GM12892 (cell line): ENCODE measurements at regions not wholly inside any gene's neighbourhood (a gene's known extent, or its start where the extent isn't known, plus 50 kb on each side); places are given as distances from the start of the nearest gene placed in this dataset.
"Not testable (repeated sequence)": the region's sequence is repeated elsewhere in the genome, so short reads cannot be mapped to it uniquely, and the experiment has no call there.

ENCODE experiments used
- DNase-seq: peaks from one replicate; pipeline ENCODE4 v3.0.0; 2011; ENCODE audit not compliant: insufficient read length
- FAIRE-seq: peaks from 2 replicates; lab custom pipeline; 2011; peaks lifted over from hg19 to GRCh38; lab: Jason Lieb, UNC
- POLR2A ChIP-seq: IDR thresholded peaks from 2 replicates; pipeline ENCODE4 v1.6.1; 2011; ENCODE audit warnings: low read depth, low read length, control low read depth
- POLR2AphosphoS5 ChIP-seq: IDR thresholded peaks from 2 replicates; pipeline ENCODE4 v1.6.1; 2011; ENCODE audit warnings: low read depth, low read length, control low read depth
- TAF1 ChIP-seq: IDR thresholded peaks from 2 replicates; pipeline ENCODE4 v1.6.1; 2011; ENCODE audit warnings: low read depth, mild to moderate bottlenecking, control low read depth, low read length, borderline replicate concordance

DNA sequence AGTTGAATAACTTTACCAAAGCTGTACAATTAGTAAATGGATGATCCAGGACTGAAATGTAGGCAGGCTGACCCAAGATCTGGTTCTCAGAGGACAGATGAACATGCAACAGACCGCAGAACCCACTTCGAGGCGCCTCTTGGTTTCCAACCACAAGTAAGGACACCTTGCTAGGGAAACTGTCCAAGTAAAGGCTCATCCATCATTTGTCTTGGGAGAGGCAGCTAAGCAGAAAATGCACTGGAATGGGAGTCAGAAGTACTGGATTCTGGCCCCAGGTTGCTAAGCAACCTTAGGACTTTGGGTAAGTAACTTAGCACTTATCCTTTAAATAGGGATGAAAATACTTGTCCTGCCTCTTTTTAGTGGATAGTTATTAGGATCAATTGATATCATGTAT, 366.3 kb upstream of the LRRC3B start:
- TF ChIP-seq POLR2AphosphoS5 (no peak), POLR2A (no peak), TAF1 (no peak)
- FAIRE-seq = no peak
- DNase-seq = no peak

DNA sequence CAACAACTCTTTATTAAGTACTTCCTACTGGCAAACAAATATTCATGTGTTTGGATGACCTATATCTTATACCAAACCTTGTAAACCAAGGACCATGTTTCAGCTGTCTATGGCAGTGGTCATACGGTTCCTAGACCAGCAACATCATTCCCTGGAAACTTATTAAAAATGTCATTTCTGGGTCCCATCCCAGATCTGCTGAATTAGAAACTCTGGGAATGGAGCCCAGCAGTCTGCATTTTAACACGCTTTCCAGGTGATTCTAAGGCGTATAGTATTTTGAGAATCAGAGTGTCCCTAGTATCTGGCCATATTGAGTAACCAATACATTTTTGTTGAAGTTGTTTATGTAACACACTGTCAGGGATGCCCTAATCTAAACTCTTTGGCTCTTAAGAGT, 363.4 kb upstream of the LRRC3B start:
- no peak for TF ChIP-seq POLR2A
- no peak for TF ChIP-seq TAF1
- TF ChIP-seq POLR2AphosphoS5 = no peak
- FAIRE-seq (no peak), DNase-seq (no peak)

DNA sequence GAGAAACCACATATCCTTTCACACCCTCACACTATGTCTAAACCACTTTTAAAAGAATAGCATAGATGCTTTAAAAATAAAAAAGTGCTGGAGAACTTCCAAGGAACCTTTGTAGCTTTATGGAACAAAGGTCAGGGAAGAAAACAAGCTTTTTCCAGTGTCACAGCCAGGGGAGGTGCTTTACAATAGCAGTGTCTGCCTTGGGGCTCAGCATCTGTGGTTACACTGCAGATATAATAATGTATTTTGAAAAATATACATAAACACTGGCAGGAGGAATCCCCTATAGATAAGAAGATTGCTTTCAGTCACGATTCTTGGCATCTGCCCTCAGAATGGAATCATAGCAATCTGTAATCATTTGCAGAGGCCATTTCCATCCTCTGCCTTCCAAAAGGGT, 362.4 kb upstream of the LRRC3B start:
- FAIRE-seq = no peak
- DNase-seq = no peak
- TF ChIP-seq POLR2A (no peak), POLR2AphosphoS5 (no peak), TAF1 (no peak)

DNA sequence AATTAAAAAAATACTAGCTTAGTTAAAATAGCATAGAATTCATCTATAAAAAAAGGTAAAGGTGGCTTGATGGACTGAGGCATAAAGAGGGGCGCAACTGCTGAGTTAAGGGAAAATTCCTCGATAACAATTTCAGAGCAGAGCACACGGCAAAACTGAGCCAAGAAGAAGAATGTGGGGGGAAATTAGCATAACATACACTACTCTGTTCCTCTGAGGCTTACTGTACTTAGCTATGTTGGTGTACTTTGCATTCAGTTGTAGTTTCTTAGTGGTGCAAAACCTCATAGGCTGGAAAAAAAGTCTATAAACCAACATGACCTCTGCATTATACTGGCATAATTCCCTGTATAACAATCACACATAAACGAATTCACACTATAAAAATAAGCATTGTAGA, 357.9 kb upstream of the LRRC3B start:
- TF ChIP-seq POLR2AphosphoS5 (no peak), POLR2A (no peak), TAF1 (no peak)
- no peak for FAIRE-seq
- DNase-seq = no peak

DNA sequence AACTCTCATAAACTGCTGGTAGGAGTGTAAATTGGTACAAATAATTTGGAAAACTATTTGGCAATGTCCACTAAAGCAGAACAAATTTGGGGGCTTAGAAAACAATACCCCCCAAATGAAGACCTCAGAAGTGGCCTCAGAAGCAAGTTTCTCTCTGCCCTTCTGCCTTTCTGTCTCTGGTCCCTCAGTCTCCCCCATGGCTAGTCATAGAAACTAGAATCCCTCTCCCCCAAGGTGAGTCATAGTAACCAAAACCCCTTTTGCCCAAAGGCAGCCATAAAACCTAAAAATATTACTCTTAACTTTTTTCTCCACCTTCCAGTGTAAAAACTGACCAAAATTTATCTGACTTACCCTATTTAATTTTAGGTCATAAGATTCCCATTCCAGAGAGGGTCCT, 350.7 kb upstream of the LRRC3B start:
- FAIRE-seq = no peak
- DNase-seq = no peak
- TF ChIP-seq POLR2A (no peak), TAF1 (no peak), POLR2AphosphoS5 (no peak)

DNA sequence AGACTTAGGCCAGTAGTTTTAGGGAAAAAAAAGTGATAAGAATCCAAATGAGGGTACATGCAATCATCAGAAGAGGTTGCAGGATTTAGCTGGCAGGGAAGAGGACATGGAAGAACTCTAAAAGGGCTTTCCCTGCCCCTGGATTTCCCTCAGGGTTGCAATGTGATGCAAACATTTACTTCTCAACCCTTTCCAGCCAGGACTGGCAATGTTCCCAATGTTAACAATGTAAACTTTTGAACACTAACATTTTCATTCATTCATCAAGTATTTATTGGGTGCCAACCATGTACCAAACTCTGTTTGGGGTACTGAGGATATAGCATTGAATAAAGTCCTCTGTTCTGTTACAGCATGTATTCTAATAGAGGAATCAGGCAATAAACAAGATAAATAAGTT, 349.4 kb upstream of the LRRC3B start:
- DNase-seq (no peak), FAIRE-seq (no peak)
- TF ChIP-seq POLR2AphosphoS5 (no peak), POLR2A (no peak), TAF1 (no peak)

DNA sequence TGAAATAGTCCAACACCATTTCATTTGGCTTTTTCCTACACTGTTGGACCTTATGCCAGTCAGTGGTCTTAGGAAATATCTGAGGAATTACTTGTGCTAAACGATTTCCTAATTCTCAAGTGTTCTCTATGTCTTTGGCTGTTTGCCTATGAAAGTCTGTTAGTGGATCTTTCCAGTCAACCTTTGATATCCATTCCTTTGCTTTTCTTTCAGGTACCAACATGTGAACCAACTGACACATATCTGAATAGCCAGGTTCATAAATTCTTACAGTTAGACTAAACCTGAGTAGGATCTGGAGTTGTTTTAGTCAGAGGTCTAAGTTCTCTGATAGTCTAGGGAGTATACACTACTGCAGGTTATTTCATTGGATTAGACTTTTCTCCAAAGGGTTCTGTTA, 343.5 kb upstream of the LRRC3B start:
- DNase-seq (no peak), FAIRE-seq (no peak)
- TF ChIP-seq POLR2A (no peak), POLR2AphosphoS5 (no peak)

DNA sequence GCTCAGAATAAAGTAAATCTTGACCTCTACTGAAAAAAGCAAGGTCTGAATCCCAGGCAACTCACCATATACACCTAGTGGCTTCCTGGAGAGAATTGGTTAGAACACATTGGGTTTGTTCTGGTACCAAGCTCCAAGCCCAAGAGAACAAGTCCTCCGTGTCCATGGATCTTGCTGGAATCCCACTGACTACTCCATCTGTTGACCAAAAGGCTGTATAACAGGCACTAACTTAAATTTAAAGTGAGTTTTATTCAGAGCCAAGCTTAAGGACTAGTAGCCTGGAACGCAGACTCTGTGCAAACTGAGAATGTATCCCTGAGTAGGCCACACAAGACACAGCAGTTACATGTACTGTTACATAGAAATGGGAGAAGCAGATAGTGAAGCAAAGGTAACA, 342.1 kb upstream of the LRRC3B start:
- no peak for DNase-seq
- FAIRE-seq = no peak
- no peak for TF ChIP-seq TAF1
- TF ChIP-seq POLR2A = no peak
- TF ChIP-seq POLR2AphosphoS5 = no peak

DNA sequence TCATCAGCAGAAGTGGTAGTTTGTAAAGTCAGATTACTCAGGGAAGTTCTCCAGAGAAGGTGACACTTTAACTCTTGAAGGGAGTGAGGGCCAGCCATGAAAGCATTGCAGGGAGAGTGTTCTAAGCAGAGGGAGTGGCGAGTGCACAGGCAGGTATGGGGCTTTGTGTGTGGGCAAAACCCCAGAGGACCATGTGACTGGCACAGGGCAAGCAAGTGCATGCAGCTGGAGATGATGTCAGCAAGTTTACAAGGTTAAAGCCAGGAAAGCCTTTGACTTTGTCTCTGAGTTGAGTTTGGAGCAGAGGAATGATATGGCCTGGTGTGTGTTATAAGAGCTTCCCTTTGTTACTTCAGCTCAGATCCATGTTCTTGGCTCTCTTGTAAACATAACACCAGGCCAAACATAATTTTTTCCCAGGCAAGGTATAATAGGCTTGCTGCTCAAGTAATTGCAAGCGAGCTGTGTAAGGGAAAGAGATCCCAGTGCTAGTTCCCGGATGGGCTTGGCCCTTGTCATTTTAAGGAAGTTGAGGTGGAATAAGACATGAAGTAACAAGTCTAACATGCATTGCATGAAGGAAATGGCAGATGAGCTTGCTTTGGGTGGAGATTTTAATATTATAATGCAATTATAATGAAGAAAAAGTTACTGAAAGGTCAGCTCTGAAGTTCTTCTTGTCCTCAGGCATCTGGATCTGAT, 341.1 kb upstream of the LRRC3B start:
- no peak for DNase-seq
- TF ChIP-seq TAF1 (no peak), POLR2AphosphoS5 (no peak), POLR2A (no peak)
- no peak for FAIRE-seq

DNA sequence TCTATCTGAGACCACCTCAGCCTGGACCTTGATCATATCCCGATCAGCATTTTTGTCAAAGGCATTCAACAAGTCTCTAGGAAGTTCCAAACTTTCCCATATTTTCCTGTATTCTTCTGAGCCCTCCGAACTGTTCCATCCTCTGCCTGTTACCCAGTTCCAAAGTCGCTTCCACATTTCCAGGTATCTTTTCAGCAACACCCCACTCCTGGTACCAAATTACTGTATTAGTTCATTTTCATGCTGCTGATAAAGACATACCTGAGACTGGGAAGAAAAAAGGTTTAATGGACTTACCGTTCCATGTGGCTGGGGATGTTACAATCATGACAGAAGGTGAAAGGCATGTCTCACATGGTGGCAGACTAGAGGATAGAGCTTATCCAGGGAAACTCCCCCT, 338.1 kb upstream of the LRRC3B start:
- FAIRE-seq, DNase-seq: not testable (repeated sequence)

DNA sequence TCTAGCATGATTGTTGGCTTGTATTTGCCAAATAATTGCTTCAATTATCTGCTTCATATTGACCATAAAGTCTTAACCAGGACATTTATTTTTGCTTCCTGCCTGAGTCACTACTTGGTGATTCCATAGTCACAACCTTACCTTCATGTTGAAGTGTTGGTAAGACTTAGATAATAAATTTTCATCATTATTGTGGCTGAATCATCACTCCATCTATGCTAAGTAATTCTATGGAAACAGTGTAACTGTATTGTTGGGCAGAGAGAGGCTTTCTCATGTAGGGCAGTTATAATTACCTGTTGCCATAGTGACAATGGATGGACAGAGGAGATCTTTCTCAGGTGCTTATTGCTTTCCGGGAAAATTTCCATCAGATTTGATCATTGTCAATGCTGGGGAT, 330.7 kb upstream of the LRRC3B start:
- no peak for FAIRE-seq

DNA sequence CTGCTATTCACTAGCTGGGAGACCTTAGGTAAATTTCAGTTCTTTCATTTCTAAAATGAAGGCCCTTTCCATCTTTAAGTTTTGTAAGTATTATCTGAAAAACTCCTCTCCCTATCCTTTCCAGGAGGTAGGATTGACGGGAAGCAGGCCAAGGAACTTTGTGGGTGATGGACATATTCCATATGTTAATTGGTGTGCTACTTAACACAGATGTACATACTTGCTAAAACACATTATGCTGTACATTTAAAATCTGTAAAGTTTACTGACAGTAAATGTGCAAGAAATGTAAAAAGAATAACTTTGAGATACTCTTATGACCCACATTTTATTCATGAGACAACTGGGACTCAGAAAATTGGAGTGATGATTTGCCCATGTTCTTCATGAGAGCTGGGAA, 329.8 kb upstream of the LRRC3B start:
- FAIRE-seq (no peak), DNase-seq (no peak)
- TF ChIP-seq POLR2A = no peak
- TF ChIP-seq TAF1 = no peak
- TF ChIP-seq POLR2AphosphoS5 = no peak

More for the DNA sequence above, 330.7 kb upstream of the LRRC3B start:
- no peak for DNase-seq
- TF ChIP-seq TAF1 (no peak), POLR2AphosphoS5 (no peak), POLR2A (no peak)
